ENCODE measurements at regions not wholly inside any gene's neighbourhood (a gene's known extent, or its start where the extent isn't known, plus 50 kb on each side); places are given as distances from the start of the nearest gene placed in this dataset.

DNA sequence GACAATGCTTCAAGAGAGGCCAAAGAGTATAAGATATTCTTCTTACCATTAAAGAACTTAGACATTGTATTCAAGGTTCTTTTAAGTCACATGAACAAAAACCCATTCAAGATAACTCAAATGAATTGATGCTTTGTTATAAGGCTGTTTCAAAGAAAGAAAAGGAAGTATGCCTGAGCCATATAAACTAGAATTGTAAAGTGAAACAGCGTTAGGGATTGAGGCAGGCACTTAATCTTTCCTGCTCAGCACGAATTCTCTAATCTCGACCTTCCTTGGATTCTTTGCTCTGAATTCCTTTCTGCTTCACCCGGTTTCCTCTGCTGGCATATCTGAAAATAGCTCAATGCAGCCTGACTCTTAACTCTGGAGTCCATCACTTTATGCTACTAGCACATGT, 595.4 kb downstream of the DIAPH3 start:
- H3K27ac ChIP-seq, result no peak overlapping the region
- H3K36me3 ChIP-seq, result no peaks in the 10 kb centered on the region
- DNase-seq, result no peak
- no peaks in the 10 kb centered on the region for H3K9me3 ChIP-seq
- TF ChIP-seq CTCF (IDR thresholded peaks at IDR 0.05) (no peak), POLR2A (IDR thresholded peaks at IDR 0.05) (no peak), EP300 (IDR thresholded peaks at IDR 0.05) (no peak)
- H3K27me3 ChIP-seq, result no peaks in the 10 kb centered on the region
- intact Hi-C loops (cut with DNase I), result no loop called here
- H3K4me3 ChIP-seq, result no peak overlapping the region
- no peaks in the 10 kb centered on the region for H3K4me1 ChIP-seq (ENCODE audit: insufficient read depth)
- 57 to 66% (median 57%) methylated on average over 4 of the region's 4 CpGs for WGBS, 3 donors

DNA sequence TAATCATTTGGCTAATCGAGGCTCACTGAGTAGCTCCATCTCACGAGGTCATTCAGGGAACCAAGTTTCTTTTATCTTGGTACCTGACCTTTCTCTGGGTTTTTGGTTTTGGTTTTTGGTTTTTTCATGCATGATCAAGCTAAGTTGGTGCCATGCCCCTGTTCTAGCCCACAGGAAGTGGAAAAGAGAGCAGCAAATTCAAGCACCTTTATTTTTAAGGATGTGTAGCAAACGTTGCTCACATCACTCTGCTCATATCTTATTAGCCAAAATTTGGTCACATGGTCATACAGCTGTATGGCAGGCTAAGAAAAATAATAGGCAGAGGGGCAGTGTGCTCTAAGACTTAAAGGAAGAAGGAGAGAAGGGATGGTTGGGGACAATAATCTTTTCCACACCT, 593.5 kb downstream of the DIAPH3 start:
- intact Hi-C loops (cut with DNase I), result no loop called here
- no peak for TF ChIP-seq EP300 (IDR thresholded peaks at IDR 0.05)
- Histone ChIP-seq H3K4me1 (ENCODE audit: insufficient read depth) (no peaks in the 10 kb centered on the region), H3K4me3 (no peak overlapping the region), H3K36me3 (no peaks in the 10 kb centered on the region), H3K9me3 (no peaks in the 10 kb centered on the region), H3K27me3 (no peaks in the 10 kb centered on the region), H3K27ac (no peak overlapping the region)
- WGBS, 3 donors, result 50 to 67% (median 62%) methylated on average over 3 of the region's 3 CpGs
- DNase-seq, result no peak

- intact Hi-C loops (cut with DNase I), result no loop called here
- TF ChIP-seq CTCF (IDR thresholded peaks at IDR 0.05) (no peak), EP300 (IDR thresholded peaks at IDR 0.05) (no peak), POLR2A (IDR thresholded peaks at IDR 0.05) (no peak)
- no peaks in the 10 kb centered on the region for H3K36me3 ChIP-seq
- no peak overlapping the region for H3K4me3 ChIP-seq
- no peaks in the 10 kb centered on the region for H3K27me3 ChIP-seq
- 75 to 76% (median 75%) methylated on average over 2 of the region's 2 CpGs for WGBS, 3 donors
- H3K9me3 ChIP-seq, result no peaks in the 10 kb centered on the region
- no peak overlapping the region for H3K27ac ChIP-seq
- no peaks in the 10 kb centered on the region for H3K4me1 ChIP-seq (ENCODE audit: insufficient read depth)
- no peak for DNase-seq
Measured at GRCh38 chr13:59584101-59584500, 579.6 kb downstream of the DIAPH3 start.

DNA sequence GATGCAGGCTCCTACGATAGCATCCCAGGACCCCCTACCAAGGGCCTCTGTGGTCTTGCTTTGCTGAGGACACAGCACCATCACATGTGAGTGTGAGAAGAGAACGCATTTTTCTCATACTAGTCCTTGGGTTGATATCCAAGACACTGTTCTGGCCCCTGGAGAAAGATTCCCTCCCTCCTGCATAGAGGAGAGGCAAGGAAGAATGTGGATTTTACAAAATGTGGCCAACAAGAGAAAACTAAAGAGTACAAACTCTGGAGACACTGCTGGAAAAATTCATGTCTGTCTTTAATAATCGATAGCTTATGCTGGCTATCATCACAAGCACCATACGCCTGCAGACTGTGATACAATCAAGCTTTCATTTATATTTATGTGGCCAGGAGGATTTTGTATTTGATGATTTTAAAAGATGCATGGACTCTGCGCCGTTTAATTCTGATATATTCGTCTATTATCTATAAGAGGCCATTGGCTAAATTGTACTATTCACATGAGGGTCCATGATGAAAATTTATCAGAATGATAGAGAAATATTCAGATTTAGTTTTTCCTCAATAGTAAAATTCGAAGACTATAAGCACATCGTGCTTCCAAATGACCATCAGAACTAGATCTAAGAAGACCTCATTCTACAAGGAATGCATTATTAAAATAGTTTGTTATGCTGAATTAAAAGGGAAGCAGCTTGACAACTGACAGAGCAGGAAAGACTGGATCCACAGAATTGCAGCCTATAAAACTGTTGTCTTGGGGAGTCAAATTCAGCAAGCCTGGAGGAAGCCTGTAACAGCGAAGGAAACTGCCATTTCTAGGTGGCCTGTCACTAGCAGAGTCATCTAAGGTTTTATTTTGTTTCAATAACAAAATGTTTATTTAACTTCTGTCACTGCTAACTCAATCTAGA, 578.7 kb downstream of the DIAPH3 start:
- no peak for DNase-seq
- no peak overlapping the region for H3K27ac ChIP-seq
- intact Hi-C loops (cut with DNase I), result no loop called here
- H3K4me3 ChIP-seq, result no peak overlapping the region
- H3K36me3 ChIP-seq, result no peaks in the 10 kb centered on the region
- no peaks in the 10 kb centered on the region for H3K9me3 ChIP-seq
- H3K27me3 ChIP-seq, result no peaks in the 10 kb centered on the region
- WGBS, 3 donors, result 82 to 83% (median 82%) methylated on average over 10 of the region's 10 CpGs
- no peaks in the 10 kb centered on the region for H3K4me1 ChIP-seq (ENCODE audit: insufficient read depth)
- TF ChIP-seq CTCF (IDR thresholded peaks at IDR 0.05), result no peak
- TF ChIP-seq POLR2A (IDR thresholded peaks at IDR 0.05), result no peak
- TF ChIP-seq EP300 (IDR thresholded peaks at IDR 0.05), result no peak

DNA sequence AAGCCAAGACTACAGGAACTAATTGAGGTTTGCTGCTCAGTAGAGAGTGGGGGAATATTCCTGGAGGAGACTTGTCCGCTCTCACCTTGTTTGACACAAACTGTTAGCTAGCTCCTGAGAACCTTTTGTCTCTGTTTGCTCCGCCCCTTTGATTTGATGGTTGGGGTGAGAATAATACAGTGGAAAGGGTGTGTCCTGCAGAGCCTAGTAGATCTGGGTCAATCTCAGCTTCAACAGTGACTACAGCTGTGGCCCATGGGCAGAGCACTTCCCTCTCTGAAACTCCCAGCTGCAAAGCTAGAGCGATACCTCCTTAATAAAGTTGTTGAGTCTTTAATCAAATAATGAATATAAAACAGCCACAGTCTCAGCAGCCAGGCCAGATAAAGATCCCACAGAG, 576.7 kb downstream of the DIAPH3 start:
- H3K36me3 ChIP-seq, result no peaks in the 10 kb centered on the region
- H3K9me3 ChIP-seq, result no peaks in the 10 kb centered on the region
- intact Hi-C loops (cut with DNase I), result no loop called here
- TF ChIP-seq CTCF (IDR thresholded peaks at IDR 0.05) (no peak), POLR2A (IDR thresholded peaks at IDR 0.05) (no peak), EP300 (IDR thresholded peaks at IDR 0.05) (no peak)
- no peaks in the 10 kb centered on the region for H3K4me1 ChIP-seq (ENCODE audit: insufficient read depth)
- no peak for DNase-seq
- no peaks in the 10 kb centered on the region for H3K27me3 ChIP-seq
- H3K4me3 ChIP-seq, result no peak overlapping the region
- H3K27ac ChIP-seq, result no peak overlapping the region
- whole genome bisulfite sequencing, 3 donors, result 55 to 59% (median 57%) methylated on average over 3 of the region's 3 CpGs
